ENCODE measurements at regions not wholly inside any gene's neighbourhood (a gene's known extent, or its start where the extent isn't known, plus 50 kb on each side); places are given as distances from the start of the nearest gene placed in this dataset.

- TF ChIP-seq CTCF (IDR thresholded peaks at IDR 0.05) (no peak), POLR2A (IDR thresholded peaks at IDR 0.05) (no peak)
These were observed 135.6 kb upstream of the ZC3H12C start for GRCh38 chr11:109957601-109958000.

All from ovary (tissue), 3 donors.